ENCODE measurements at regions not wholly inside any gene's neighbourhood (a gene's known extent, or its start where the extent isn't known, plus 50 kb on each side); places are given as distances from the start of the nearest gene placed in this dataset.

- TF ChIP-seq POLR2AphosphoS5 (IDR thresholded peaks at IDR 0.05; ENCODE audit: low read depth, low read length), result no peak
- no peak for TF ChIP-seq MAX (IDR thresholded peaks at IDR 0.05)
- TF ChIP-seq TCF7L2 (IDR thresholded peaks at IDR 0.05; ENCODE audit: borderline replicate concordance, extremely low read depth, insufficient read depth, insufficient read length), result no peak
- no peak for TF ChIP-seq EZH2 (IDR thresholded peaks at IDR 0.05)
- no peak for TF ChIP-seq POLR2A (IDR thresholded peaks at IDR 0.05; ENCODE audit: borderline replicate concordance, extremely low read depth, insufficient read depth, insufficient read length)
- no peak for TF ChIP-seq FOSL1 (IDR thresholded peaks at IDR 0.05; ENCODE audit: low read depth)
- no peak for TF ChIP-seq JUND (IDR thresholded peaks at IDR 0.05)
- no peak for TF ChIP-seq SP1 (IDR thresholded peaks at IDR 0.05; ENCODE audit: low read depth)
- TF ChIP-seq SRF (IDR thresholded peaks at IDR 0.05; ENCODE audit: low read depth), result no peak
These were observed 188.3 kb downstream of the SH3BGRL start (continued) for GRCh38 chrX:81390237-81390636.

- DNase-seq (ENCODE audit: low read depth, low spot score), result no peak
These were observed 190.5 kb downstream of the SH3BGRL start for GRCh38 chrX:81392396-81392795.

More at GRCh38 chrX:81392396-81392795, 190.5 kb downstream of the SH3BGRL start:
- TF ChIP-seq SP1 (IDR thresholded peaks at IDR 0.05; ENCODE audit: low read depth) (no peak), TCF7L2 (IDR thresholded peaks at IDR 0.05; ENCODE audit: borderline replicate concordance, extremely low read depth, insufficient read depth, insufficient read length) (no peak), RAD21 (IDR thresholded peaks at IDR 0.05; ENCODE audit: low read depth) (no peak), ZFX (IDR thresholded peaks at IDR 0.05) (no peak), JUND (IDR thresholded peaks at IDR 0.05) (no peak), SIN3A (IDR thresholded peaks at IDR 0.05; ENCODE audit: low read depth) (no peak), YY1 (IDR thresholded peaks at IDR 0.05; ENCODE audit: extremely low read depth, insufficient replicate concordance, low read depth, low read length) (no peak), MAX (IDR thresholded peaks at IDR 0.05) (no peak), EZH2 (IDR thresholded peaks at IDR 0.05) (no peak), FOSL1 (IDR thresholded peaks at IDR 0.05; ENCODE audit: low read depth) (no peak), CEBPB (IDR thresholded peaks at IDR 0.05; ENCODE audit: low read depth) (no peak)
- ATAC-seq, result no peak
- ChIA-PET CTCF (interaction anchor here (0.6 kb wide), 1 partner anchor 197 kb away, joined by 3 read pairs; no protein-coding TSS in a partner anchor), RAD21 (ENCODE audit: low non-redundant PET in 1 of 2, low total read pairs in 2 of 2, uncharacterized antibody in 2 of 2, unreplicated experiment in 2 of 2) (no interaction called here), POLR2A (no interaction called here)
- Histone ChIP-seq H2AFZ (ENCODE audit: low read depth, low read length, poor library complexity, severe bottlenecking) (no peak overlapping the region), H3K4me1 (ENCODE audit: control insufficient read depth in 1 of 2, insufficient read depth in 2 of 2, low read length in 2 of 2) (no peaks in the 10 kb centered on the region), H3K4me3 (replicated peaks in 1 of 2; ENCODE audit: low read depth in 1 of 2, low read length in 2 of 2) (no peak overlapping the region), H3K79me2 (ENCODE audit: insufficient read depth, low read length) (no peaks in the 10 kb centered on the region), H3K9me3 (ENCODE audit: control insufficient read depth in 1 of 2, insufficient read depth in 1 of 2, low read depth in 1 of 2, low read length in 2 of 2) (no peaks in the 10 kb centered on the region), H3K9ac (ENCODE audit: low read length) (no peak overlapping the region), H3K27ac (ENCODE audit: low read depth, low read length) (no peak overlapping the region), H3K4me2 (ENCODE audit: low read length) (no peak overlapping the region), H4K20me1 (ENCODE audit: insufficient read depth) (no peaks in the 10 kb centered on the region), H3K27me3 (ENCODE audit: insufficient read depth, low read length) (no peaks in the 10 kb centered on the region), H3K36me3 (ENCODE audit: control insufficient read depth in 1 of 2, insufficient read depth in 2 of 2, low read length in 2 of 2) (no peaks in the 10 kb centered on the region), H3K9me2 (ENCODE audit: insufficient read depth) (no peaks in the 10 kb centered on the region)
- no TSS peak for BruUV-seq (replicated peaks)
- intact Hi-C loops (cut with micrococcal nuclease), result no loop called here

Measured in HCT116 (cell line).